ENCODE measurements at regions not wholly inside any gene's neighbourhood (a gene's known extent, or its start where the extent isn't known, plus 50 kb on each side); places are given as distances from the start of the nearest gene placed in this dataset.

- TF ChIP-seq, protein P1, sequence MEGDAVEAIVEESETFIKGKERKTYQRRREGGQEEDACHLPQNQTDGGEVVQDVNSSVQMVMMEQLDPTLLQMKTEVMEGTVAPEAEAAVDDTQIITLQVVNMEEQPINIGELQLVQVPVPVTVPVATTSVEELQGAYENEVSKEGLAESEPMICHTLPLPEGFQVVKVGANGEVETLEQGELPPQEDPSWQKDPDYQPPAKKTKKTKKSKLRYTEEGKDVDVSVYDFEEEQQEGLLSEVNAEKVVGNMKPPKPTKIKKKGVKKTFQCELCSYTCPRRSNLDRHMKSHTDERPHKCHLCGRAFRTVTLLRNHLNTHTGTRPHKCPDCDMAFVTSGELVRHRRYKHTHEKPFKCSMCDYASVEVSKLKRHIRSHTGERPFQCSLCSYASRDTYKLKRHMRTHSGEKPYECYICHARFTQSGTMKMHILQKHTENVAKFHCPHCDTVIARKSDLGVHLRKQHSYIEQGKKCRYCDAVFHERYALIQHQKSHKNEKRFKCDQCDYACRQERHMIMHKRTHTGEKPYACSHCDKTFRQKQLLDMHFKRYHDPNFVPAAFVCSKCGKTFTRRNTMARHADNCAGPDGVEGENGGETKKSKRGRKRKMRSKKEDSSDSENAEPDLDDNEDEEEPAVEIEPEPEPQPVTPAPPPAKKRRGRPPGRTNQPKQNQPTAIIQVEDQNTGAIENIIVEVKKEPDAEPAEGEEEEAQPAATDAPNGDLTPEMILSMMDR (IDR thresholded peaks at IDR 0.05; ENCODE audit: unreplicated experiment) = no peak
Observed at GRCh38 chr6:74554041-74554440, 651.8 kb downstream of the COL12A1 start.

DNA sequence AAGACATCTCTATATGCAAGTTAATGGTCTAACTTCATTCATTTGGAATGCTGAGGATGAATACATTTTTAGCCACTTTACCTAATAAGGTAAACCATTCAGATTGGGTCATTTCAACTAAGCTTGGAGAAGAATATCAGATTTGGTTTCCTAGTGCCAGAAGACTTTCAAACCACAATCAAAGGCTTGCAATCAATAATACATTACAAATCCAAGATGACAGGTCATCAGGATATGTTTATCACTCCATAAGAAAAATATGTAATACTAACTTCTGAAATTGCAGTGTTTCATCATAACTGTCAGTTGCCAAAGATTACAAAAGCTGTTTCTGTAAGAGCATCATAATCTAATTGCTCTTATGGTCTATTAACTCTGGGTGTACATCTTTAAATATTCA is 654.0 kb downstream of the COL12A1 start:
- Mint-ChIP-seq H3K27me3 (no peaks in the 10 kb centered on the region), H3K4me1 (ENCODE audit: low read depth) (no peaks in the 10 kb centered on the region), H3K9me3 (ENCODE audit: low read depth) (peaks cover 13% of the 10 kb centered on the region), H3K4me3 (ENCODE audit: low read depth) (no peak overlapping the region), H3K27ac (no peak overlapping the region), H3K36me3 (ENCODE audit: insufficient read depth) (no peaks in the 10 kb centered on the region)
- TF ChIP-seq, protein P1 (IDR thresholded peaks at IDR 0.05; ENCODE audit: unreplicated experiment) = no peak
- DNase-seq (ENCODE audit: low spot score, unreplicated experiment) = no peak

More at GRCh38 chr6:74554041-74554440, 651.8 kb downstream of the COL12A1 start:
- Mint-ChIP-seq H3K9me3 (ENCODE audit: low read depth) (peaks cover 13% of the 10 kb centered on the region), H3K4me3 (ENCODE audit: low read depth) (no peak overlapping the region), H3K27ac (no peak overlapping the region), H3K36me3 (ENCODE audit: insufficient read depth) (no peaks in the 10 kb centered on the region), H3K27me3 (no peaks in the 10 kb centered on the region), H3K4me1 (ENCODE audit: low read depth) (no peaks in the 10 kb centered on the region)
- DNase-seq (ENCODE audit: low spot score, unreplicated experiment) = no peak

- H3K36me3 Mint-ChIP-seq (ENCODE audit: insufficient read depth) = no peaks in the 10 kb centered on the region
- H3K9me3 Mint-ChIP-seq (ENCODE audit: low read depth) = peaks cover 13% of the 10 kb centered on the region
- H3K4me1 Mint-ChIP-seq (ENCODE audit: low read depth) = no peaks in the 10 kb centered on the region
- no peak overlapping the region for H3K4me3 Mint-ChIP-seq (ENCODE audit: low read depth)
- no peak for DNase-seq (ENCODE audit: low spot score, unreplicated experiment)
- H3K27me3 Mint-ChIP-seq = no peaks in the 10 kb centered on the region
- TF ChIP-seq, protein P1 (IDR thresholded peaks at IDR 0.05; ENCODE audit: unreplicated experiment) = no peak
- no peak overlapping the region for H3K27ac Mint-ChIP-seq
Observed at GRCh38 chr6:74550821-74551220, 655.0 kb downstream of the COL12A1 start.

- no peaks in the 10 kb centered on the region for H3K27me3 Mint-ChIP-seq
- TF ChIP-seq, protein P1 (IDR thresholded peaks at IDR 0.05; ENCODE audit: unreplicated experiment) = no peak
- no peaks in the 10 kb centered on the region for H3K36me3 Mint-ChIP-seq (ENCODE audit: insufficient read depth)
- no peaks in the 10 kb centered on the region for H3K4me1 Mint-ChIP-seq (ENCODE audit: low read depth)
- H3K27ac Mint-ChIP-seq = no peak overlapping the region
- H3K4me3 Mint-ChIP-seq (ENCODE audit: low read depth) = no peak overlapping the region
- H3K9me3 Mint-ChIP-seq (ENCODE audit: low read depth) = peaks cover 20% of the 10 kb centered on the region
- DNase-seq (ENCODE audit: low spot score, unreplicated experiment) = no peak
Observed at GRCh38 chr6:74549746-74550145, 656.1 kb downstream of the COL12A1 start.

DNA sequence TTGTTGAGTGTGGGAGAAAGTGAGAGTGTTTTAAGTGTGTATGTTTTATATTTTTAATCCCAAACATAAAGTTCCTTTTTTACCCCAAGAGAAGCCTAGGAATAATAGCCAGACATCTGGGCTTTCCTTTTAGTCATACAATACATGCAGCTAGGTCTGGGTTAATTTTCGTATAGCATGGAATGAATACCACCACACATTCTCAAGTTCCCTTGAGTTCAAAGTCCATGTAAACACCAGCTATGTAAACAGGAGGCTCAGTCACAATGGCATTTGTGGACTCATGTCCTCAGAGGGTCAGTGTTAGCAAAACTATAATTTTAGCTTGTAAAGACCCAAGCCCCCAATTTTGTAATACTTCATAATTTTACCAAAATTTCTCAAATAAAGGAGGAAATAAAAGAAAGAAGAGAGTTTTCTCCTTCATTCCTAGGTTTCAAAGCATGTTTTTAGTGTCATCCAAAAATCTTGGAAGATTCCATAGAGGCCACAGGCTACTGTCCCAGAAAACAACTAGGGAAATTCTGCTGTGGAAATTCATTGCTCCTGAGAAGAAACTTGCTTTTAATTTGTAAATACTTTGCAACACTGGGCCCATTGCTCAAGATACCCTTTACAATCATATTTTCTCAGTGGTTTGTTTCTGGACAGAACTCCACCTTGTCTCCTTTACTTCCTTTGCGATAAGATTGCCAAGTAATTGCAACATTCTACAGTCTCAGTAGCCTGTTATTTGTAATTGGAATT is 671.2 kb downstream of the COL12A1 start:
- H3K4me3 Mint-ChIP-seq (ENCODE audit: low read depth) = peak overlapping the region; percentile 48

More for the DNA sequence above, 671.2 kb downstream of the COL12A1 start:
- peaks cover 11% of the 10 kb centered on the region for H3K36me3 Mint-ChIP-seq (ENCODE audit: insufficient read depth)
- H3K9me3 Mint-ChIP-seq (ENCODE audit: low read depth) = peaks cover 27% of the 10 kb centered on the region
- no peaks in the 10 kb centered on the region for H3K27me3 Mint-ChIP-seq
- DNase-seq (ENCODE audit: low spot score, unreplicated experiment) = no peak
- H3K27ac Mint-ChIP-seq = peak overlapping the region; percentile 98
- TF ChIP-seq, protein P1 (IDR thresholded peaks at IDR 0.05; ENCODE audit: unreplicated experiment) = no peak
- H3K4me1 Mint-ChIP-seq (ENCODE audit: low read depth) = peaks cover 16% of the 10 kb centered on the region
